ENCODE measurements at regions not wholly inside any gene's neighbourhood (a gene's known extent, or its start where the extent isn't known, plus 50 kb on each side); places are given as distances from the start of the nearest gene placed in this dataset.

DNA sequence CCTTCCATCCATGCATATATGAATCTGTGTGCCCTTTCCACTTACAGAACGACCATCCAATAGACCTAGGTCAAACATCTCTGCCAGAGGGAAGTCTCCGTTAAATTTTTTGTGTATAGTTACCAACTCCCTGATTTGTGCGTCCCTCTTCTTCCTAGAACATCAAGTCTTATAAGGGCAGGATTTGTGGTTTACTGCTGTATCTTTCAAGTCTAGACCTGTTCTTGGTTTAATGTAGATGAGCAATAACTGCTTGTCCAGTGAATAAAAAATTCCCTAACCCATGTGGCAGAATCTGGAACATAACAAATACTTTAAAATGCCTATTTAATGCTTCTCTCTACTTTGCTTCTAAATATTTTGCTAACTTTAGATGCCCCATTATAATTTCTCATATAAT lies 988.8 kb downstream of the RAPGEF2 start:
- TF ChIP-seq, protein P1, sequence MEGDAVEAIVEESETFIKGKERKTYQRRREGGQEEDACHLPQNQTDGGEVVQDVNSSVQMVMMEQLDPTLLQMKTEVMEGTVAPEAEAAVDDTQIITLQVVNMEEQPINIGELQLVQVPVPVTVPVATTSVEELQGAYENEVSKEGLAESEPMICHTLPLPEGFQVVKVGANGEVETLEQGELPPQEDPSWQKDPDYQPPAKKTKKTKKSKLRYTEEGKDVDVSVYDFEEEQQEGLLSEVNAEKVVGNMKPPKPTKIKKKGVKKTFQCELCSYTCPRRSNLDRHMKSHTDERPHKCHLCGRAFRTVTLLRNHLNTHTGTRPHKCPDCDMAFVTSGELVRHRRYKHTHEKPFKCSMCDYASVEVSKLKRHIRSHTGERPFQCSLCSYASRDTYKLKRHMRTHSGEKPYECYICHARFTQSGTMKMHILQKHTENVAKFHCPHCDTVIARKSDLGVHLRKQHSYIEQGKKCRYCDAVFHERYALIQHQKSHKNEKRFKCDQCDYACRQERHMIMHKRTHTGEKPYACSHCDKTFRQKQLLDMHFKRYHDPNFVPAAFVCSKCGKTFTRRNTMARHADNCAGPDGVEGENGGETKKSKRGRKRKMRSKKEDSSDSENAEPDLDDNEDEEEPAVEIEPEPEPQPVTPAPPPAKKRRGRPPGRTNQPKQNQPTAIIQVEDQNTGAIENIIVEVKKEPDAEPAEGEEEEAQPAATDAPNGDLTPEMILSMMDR (IDR thresholded peaks at IDR 0.05 in 2 of 3, conservative IDR thresholded peaks at IDR 0.05 in 1 of 3; ENCODE audit: borderline replicate concordance in 1 of 3, insufficient read depth in 1 of 3, low read depth in 2 of 3, low read length in 2 of 3), result no peak
- TF ChIP-seq, protein P2, sequence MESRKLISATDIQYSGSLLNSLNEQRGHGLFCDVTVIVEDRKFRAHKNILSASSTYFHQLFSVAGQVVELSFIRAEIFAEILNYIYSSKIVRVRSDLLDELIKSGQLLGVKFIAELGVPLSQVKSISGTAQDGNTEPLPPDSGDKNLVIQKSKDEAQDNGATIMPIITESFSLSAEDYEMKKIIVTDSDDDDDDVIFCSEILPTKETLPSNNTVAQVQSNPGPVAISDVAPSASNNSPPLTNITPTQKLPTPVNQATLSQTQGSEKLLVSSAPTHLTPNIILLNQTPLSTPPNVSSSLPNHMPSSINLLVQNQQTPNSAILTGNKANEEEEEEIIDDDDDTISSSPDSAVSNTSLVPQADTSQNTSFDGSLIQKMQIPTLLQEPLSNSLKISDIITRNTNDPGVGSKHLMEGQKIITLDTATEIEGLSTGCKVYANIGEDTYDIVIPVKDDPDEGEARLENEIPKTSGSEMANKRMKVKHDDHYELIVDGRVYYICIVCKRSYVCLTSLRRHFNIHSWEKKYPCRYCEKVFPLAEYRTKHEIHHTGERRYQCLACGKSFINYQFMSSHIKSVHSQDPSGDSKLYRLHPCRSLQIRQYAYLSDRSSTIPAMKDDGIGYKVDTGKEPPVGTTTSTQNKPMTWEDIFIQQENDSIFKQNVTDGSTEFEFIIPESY (IDR thresholded peaks at IDR 0.05; ENCODE audit: extremely low read depth, insufficient replicate concordance, low read length), result no peak
- no peak for TF ChIP-seq ZNF274 (IDR thresholded peaks at IDR 0.05; ENCODE audit: low read depth, low read length)
- no peak for TF ChIP-seq SP1 (IDR thresholded peaks at IDR 0.05; ENCODE audit: low read depth)
- TF ChIP-seq CEBPB (IDR thresholded peaks at IDR 0.05; ENCODE audit: low read depth), result no peak
- TF ChIP-seq EZH2 (IDR thresholded peaks at IDR 0.05), result no peak
- TF ChIP-seq POLR2A (IDR thresholded peaks at IDR 0.05; ENCODE audit: borderline replicate concordance, extremely low read depth, insufficient read depth, insufficient read length), result no peak
- TF ChIP-seq MAX (IDR thresholded peaks at IDR 0.05), result no peak
- no peak for TF ChIP-seq ELF1 (IDR thresholded peaks at IDR 0.05; ENCODE audit: borderline replicate concordance, low read depth)
- TF ChIP-seq FOSL1 (IDR thresholded peaks at IDR 0.05; ENCODE audit: low read depth), result no peak
- no peak for TF ChIP-seq RAD21 (IDR thresholded peaks at IDR 0.05; ENCODE audit: low read depth)
- no peak for TF ChIP-seq JUND (IDR thresholded peaks at IDR 0.05)

All from HCT116 (cell line).